Prostate gland (tissue), 2 donors: ENCODE measurements at regions not wholly inside any gene's neighbourhood (a gene's known extent, or its start where the extent isn't known, plus 50 kb on each side); places are given as distances from the start of the nearest gene placed in this dataset.

ENCODE experiments used
- CTCF ChIP-seq, 4 experiments: fragments of 200-600 bp in 2 of 4; fragments of 450-650 bp in 2 of 4; sonication (generic) in 2 of 4; IDR thresholded peaks; 1 replicate in 3 of 4; 2 replicates in 1 of 4; pipeline ENCODE4 v1.5.1; 2016 to 2019; ENCODE audit warnings: antibody characterized with exemption in 4 of 4, mild to moderate bottlenecking in 2 of 4, moderate library complexity in 2 of 4
- POLR2A ChIP-seq: fragments of 450-650 bp; IDR thresholded peaks from one replicate; pipeline ENCODE4 v1.6.1; 2016; ENCODE audit warnings: antibody characterized with exemption, mild to moderate bottlenecking
- POLR2AphosphoS5 ChIP-seq: sonication (generic); formaldehyde crosslinking; IDR thresholded peaks from one replicate; pipeline ENCODE4 v1.6.1; 2017; ENCODE audit warnings: antibody characterized with exemption

GRCh38 chr13:22497991-22498780 is 682.6 kb upstream of the SGCG start:
- TF ChIP-seq POLR2A (no peak), CTCF (IDR thresholded peaks at IDR 0.05) (no peak), POLR2AphosphoS5 (no peak)
